ENCODE measurements at regions not wholly inside any gene's neighbourhood (a gene's known extent, or its start where the extent isn't known, plus 50 kb on each side); places are given as distances from the start of the nearest gene placed in this dataset.

DNA sequence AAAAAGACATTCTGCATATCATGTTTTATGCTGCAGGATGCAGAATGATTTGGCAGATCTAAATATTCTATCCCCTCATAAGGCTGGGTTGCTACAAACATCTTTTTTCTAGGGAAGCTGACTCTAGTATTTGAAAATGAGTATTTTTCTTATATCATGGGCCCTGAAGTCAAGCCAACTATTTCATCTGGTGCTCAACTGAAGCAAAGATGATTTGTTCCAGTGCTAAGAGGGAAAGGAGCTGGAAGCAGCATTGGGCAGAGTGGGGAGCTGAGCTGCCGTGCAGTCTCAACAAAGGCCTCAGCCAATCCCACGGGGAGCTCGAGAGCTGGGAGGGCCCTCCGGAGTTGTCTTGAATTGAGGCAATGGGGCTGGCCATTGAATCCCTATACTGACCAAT lies 155.3 kb upstream of the SLCO3A1 start:
- TF ChIP-seq POLR2A (IDR thresholded peaks at IDR 0.05) (no peak), POLR2AphosphoS5 (IDR thresholded peaks at IDR 0.05) (no peak)
